OCI-LY7 (cell line): ENCODE measurements at regions not wholly inside any gene's neighbourhood (a gene's known extent, or its start where the extent isn't known, plus 50 kb on each side); places are given as distances from the start of the nearest gene placed in this dataset.

Source experiments
- CTCF ChIP-seq: fragments of 200-600 bp; sonication (generic); conservative IDR thresholded peaks from 2 replicates; pipeline ENCODE4 v1.5.1; 2014; ENCODE audit warnings: mild to moderate bottlenecking, antibody characterized with exemption, low read length, moderate library complexity, mixed read lengths
- EZH2phosphoT487 ChIP-seq: fragments of 200-600 bp; sonication (generic); IDR thresholded peaks from 2 replicates; pipeline ENCODE4 v1.6.1; 2018; ENCODE audit warnings: low read depth, borderline replicate concordance, mild to moderate bottlenecking, mixed run types, antibody characterized with exemption, low read length, moderate library complexity, mixed read lengths

GRCh38 chr19:56964410-56964920, 123.9 kb upstream of the PEG3 start:
- TF ChIP-seq CTCF (no peak), EZH2phosphoT487 (no peak)
